Osteocyte (in vitro differentiated cells): ENCODE measurements at regions not wholly inside any gene's neighbourhood (a gene's known extent, or its start where the extent isn't known, plus 50 kb on each side); places are given as distances from the start of the nearest gene placed in this dataset.

Source experiments
- DNase-seq: peaks from one replicate; pipeline ENCODE4 v3.0.0; 2021; ENCODE audit warnings: mixed read lengths; ENCODE audit not compliant: unreplicated experiment; ENCODE audit errors: extremely low spot score
- H3K27ac Mint-ChIP-seq: one replicate; pipeline ENCODE4 v1.8.0; 2021; ENCODE audit warnings: mild to moderate bottlenecking, mixed read lengths; ENCODE audit not compliant: unreplicated experiment
- H3K27me3 Mint-ChIP-seq: one replicate; pipeline ENCODE4 v1.8.0; 2021; ENCODE audit warnings: mixed read lengths; ENCODE audit not compliant: unreplicated experiment
- H3K36me3 Mint-ChIP-seq: one replicate; pipeline ENCODE4 v1.8.0; 2021; ENCODE audit warnings: mixed read lengths; ENCODE audit not compliant: unreplicated experiment
- H3K4me1 Mint-ChIP-seq: one replicate; pipeline ENCODE4 v1.8.0; 2021; ENCODE audit warnings: mixed read lengths; ENCODE audit not compliant: unreplicated experiment
- H3K4me3 Mint-ChIP-seq: one replicate; pipeline ENCODE4 v1.8.0; 2021; ENCODE audit warnings: mild to moderate bottlenecking, moderate library complexity, mixed read lengths; ENCODE audit not compliant: unreplicated experiment
- H3K9me3 Mint-ChIP-seq: one replicate; pipeline ENCODE4 v1.8.0; 2021; ENCODE audit warnings: mixed read lengths; ENCODE audit not compliant: unreplicated experiment
- CTCF ChIP-seq: fragments of 200-600 bp; sonication (generic); IDR thresholded peaks from 2 replicates; pipeline ENCODE4 v1.5.0; 2021; ENCODE audit warnings: antibody characterized with exemption, mild to moderate bottlenecking, moderate library complexity

GRCh38 chr5:5751987-5752386 is 329.5 kb downstream of the ICE1 start:
- Mint-ChIP-seq H3K4me3 (no peak overlapping the region), H3K4me1 (no peaks in the 10 kb centered on the region), H3K27ac (no peak overlapping the region), H3K27me3 (no peaks in the 10 kb centered on the region), H3K36me3 (no peaks in the 10 kb centered on the region), H3K9me3 (peaks cover 9% of the 10 kb centered on the region)
- TF ChIP-seq CTCF = no peak
- no peak for DNase-seq

- Mint-ChIP-seq H3K27me3 (no peaks in the 10 kb centered on the region), H3K4me1 (no peaks in the 10 kb centered on the region), H3K36me3 (no peaks in the 10 kb centered on the region), H3K9me3 (peaks cover 12% of the 10 kb centered on the region), H3K4me3 (no peak overlapping the region), H3K27ac (no peak overlapping the region)
- TF ChIP-seq CTCF = no peak
- no peak for DNase-seq
These were observed 329.0 kb downstream of the ICE1 start for GRCh38 chr5:5751498-5751897.

- no peaks in the 10 kb centered on the region for H3K36me3 Mint-ChIP-seq
- TF ChIP-seq CTCF = no peak
- no peak overlapping the region for H3K27ac Mint-ChIP-seq
- peaks cover 38% of the 10 kb centered on the region for H3K9me3 Mint-ChIP-seq
- no peak overlapping the region for H3K4me3 Mint-ChIP-seq
- H3K27me3 Mint-ChIP-seq = no peaks in the 10 kb centered on the region
- DNase-seq = no peak
- H3K4me1 Mint-ChIP-seq = no peaks in the 10 kb centered on the region
These were observed 318.9 kb downstream of the ICE1 start for GRCh38 chr5:5741418-5741817.

- no peak for DNase-seq
- TF ChIP-seq CTCF = no peak
- H3K9me3 Mint-ChIP-seq = peaks cover 38% of the 10 kb centered on the region
- no peaks in the 10 kb centered on the region for H3K27me3 Mint-ChIP-seq
- H3K27ac Mint-ChIP-seq = no peak overlapping the region
- H3K36me3 Mint-ChIP-seq = no peaks in the 10 kb centered on the region
- H3K4me3 Mint-ChIP-seq = no peak overlapping the region
- H3K4me1 Mint-ChIP-seq = no peaks in the 10 kb centered on the region
These were observed 317.0 kb downstream of the ICE1 start for GRCh38 chr5:5739490-5739945.

GRCh38 chr5:5738797-5739489 is 316.5 kb downstream of the ICE1 start:
- H3K9me3 Mint-ChIP-seq = peaks cover 38% of the 10 kb centered on the region
- no peaks in the 10 kb centered on the region for H3K36me3 Mint-ChIP-seq
- H3K27me3 Mint-ChIP-seq = no peaks in the 10 kb centered on the region
- TF ChIP-seq CTCF = no peak
- H3K4me3 Mint-ChIP-seq = no peak overlapping the region
- no peak for DNase-seq
- no peaks in the 10 kb centered on the region for H3K4me1 Mint-ChIP-seq
- no peak overlapping the region for H3K27ac Mint-ChIP-seq
